Endodermal cell (in vitro differentiated cells): ENCODE measurements at regions not wholly inside any gene's neighbourhood (a gene's known extent, or its start where the extent isn't known, plus 50 kb on each side); places are given as distances from the start of the nearest gene placed in this dataset.

Source experiments
- DNase-seq: peaks from one replicate; pipeline ENCODE4 v3.0.0-alpha.2; 2017
- H3K27ac ChIP-seq: 2 replicates; pipeline ENCODE4 v1.5.1; 2013; ENCODE audit warnings: mild to moderate bottlenecking, low read depth, low read length, moderate library complexity
- H3K27me3 ChIP-seq: 2 replicates; pipeline ENCODE4 v1.6.1; 2013; ENCODE audit warnings: mild to moderate bottlenecking, low read length, moderate library complexity; ENCODE audit not compliant: insufficient read depth, control insufficient read depth, poor library complexity, severe bottlenecking
- H3K36me3 ChIP-seq: 2 replicates; pipeline ENCODE4 v1.7.0; 2013; ENCODE audit warnings: mild to moderate bottlenecking, low read length, moderate library complexity; ENCODE audit not compliant: control insufficient read depth, insufficient read depth
- H3K4me1 ChIP-seq: one replicate; pipeline ENCODE4 v1.7.0; 2013; ENCODE audit warnings: low read length; ENCODE audit not compliant: control insufficient read depth, insufficient read depth
- H3K4me3 ChIP-seq: 2 replicates; pipeline ENCODE4 v1.5.1; 2013; ENCODE audit warnings: mild to moderate bottlenecking, low read length, moderate library complexity
- H3K9ac ChIP-seq: 2 replicates; pipeline ENCODE4 v1.6.1; 2013; ENCODE audit warnings: mild to moderate bottlenecking, low read length, moderate library complexity; ENCODE audit not compliant: poor library complexity, severe bottlenecking; ENCODE audit errors: extremely low read depth
- H3K9me3 ChIP-seq: 2 replicates; pipeline ENCODE4 v1.6.1; 2013; ENCODE audit warnings: mild to moderate bottlenecking, low read length, moderate library complexity; ENCODE audit not compliant: control insufficient read depth
- H3K27ac Mint-ChIP-seq: 2 replicates; pipeline ENCODE4 v1.8.0; 2020; ENCODE audit warnings: mixed read lengths
- H3K27me3 Mint-ChIP-seq: 2 replicates; pipeline ENCODE4 v1.8.0; 2021; ENCODE audit warnings: mild to moderate bottlenecking, mixed read lengths; ENCODE audit not compliant: insufficient read depth
- H3K36me3 Mint-ChIP-seq: 2 replicates; pipeline ENCODE4 v1.8.0; 2020; ENCODE audit warnings: low read depth, mixed read lengths
- H3K4me1 Mint-ChIP-seq: 2 replicates; pipeline ENCODE4 v1.8.0; 2020; ENCODE audit warnings: mixed read lengths
- H3K4me3 Mint-ChIP-seq: 2 replicates; pipeline ENCODE4 v1.8.0; 2020; ENCODE audit warnings: mild to moderate bottlenecking, moderate library complexity, mixed read lengths
- H3K9me3 Mint-ChIP-seq: 2 replicates; pipeline ENCODE4 v1.8.0; 2020; ENCODE audit warnings: mild to moderate bottlenecking, mixed read lengths
- WGBS, 2 experiments: methylation state at CpG; one replicate each; pipeline versions ENCODE4 v1.1.5 to v1.1.7; 2013; ENCODE audit warnings: missing lambda C conversion rate in 2 of 2, mixed read lengths in 1 of 2; ENCODE audit not compliant: insufficient coverage in 1 of 2, insufficient read length in 1 of 2; 5-methylcytosine and 5-hydroxymethylcytosine counted together
- TF ChIP-seq, protein P1 (sequence below): fragments of 200-600 bp; sonication (generic); conservative IDR thresholded peaks from 2 replicates; pipeline ENCODE4 v1.5.0; 2021; ENCODE audit warnings: antibody characterized with exemption, mild to moderate bottlenecking

DNA sequence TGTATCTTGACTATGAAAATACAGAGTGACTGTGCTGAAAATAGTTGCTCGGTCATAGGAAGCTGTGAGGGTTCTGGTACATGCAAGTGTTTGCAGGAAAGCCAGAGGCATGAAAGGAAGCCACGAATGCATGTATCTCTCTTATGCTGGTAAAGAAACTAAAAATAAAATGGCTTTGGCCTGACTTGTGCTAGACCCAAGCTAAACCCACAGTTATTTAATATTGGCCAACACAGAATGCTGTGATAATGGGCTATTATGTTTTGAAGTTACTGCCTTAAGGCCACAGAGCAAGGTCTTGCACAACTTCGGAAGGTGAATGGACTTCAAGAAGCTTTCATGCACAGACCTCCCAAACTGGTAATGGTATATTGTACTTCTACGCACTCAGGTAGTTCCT is 518.2 kb upstream of the HTR2A start:
- 91 to 100% methylated on average over 3 to 4 of the region's 4 CpGs for WGBS, 2 experiments
- H3K27ac Mint-ChIP-seq = no peak overlapping the region

DNA sequence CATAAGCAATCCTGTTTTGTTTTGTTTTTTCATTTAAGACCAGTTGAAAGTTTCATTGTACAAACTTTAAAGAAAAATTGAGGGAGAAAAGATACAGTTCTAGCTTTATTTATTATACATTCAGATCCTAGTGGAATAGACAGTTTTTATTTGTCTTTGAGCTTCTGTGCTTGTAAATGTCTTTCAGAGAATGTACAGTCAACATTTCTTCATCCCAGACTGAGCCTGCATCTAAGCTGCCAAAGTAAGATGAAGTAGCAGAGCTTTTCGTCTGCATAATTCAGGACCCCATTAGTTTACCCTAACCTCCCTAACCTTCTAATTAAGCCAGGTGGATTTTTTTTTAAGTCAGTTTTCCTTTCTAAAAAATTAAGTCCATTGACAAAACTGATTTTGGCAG is 516.7 kb upstream of the HTR2A start:
- Histone ChIP-seq H3K9ac (no peak overlapping the region), H3K4me1 (no peaks in the 10 kb centered on the region), H3K4me3 (no peak overlapping the region), H3K36me3 (no peaks in the 10 kb centered on the region), H3K27ac (no peak overlapping the region), H3K27me3 (no peaks in the 10 kb centered on the region), H3K9me3 (no peaks in the 10 kb centered on the region)
- TF ChIP-seq, protein P1, sequence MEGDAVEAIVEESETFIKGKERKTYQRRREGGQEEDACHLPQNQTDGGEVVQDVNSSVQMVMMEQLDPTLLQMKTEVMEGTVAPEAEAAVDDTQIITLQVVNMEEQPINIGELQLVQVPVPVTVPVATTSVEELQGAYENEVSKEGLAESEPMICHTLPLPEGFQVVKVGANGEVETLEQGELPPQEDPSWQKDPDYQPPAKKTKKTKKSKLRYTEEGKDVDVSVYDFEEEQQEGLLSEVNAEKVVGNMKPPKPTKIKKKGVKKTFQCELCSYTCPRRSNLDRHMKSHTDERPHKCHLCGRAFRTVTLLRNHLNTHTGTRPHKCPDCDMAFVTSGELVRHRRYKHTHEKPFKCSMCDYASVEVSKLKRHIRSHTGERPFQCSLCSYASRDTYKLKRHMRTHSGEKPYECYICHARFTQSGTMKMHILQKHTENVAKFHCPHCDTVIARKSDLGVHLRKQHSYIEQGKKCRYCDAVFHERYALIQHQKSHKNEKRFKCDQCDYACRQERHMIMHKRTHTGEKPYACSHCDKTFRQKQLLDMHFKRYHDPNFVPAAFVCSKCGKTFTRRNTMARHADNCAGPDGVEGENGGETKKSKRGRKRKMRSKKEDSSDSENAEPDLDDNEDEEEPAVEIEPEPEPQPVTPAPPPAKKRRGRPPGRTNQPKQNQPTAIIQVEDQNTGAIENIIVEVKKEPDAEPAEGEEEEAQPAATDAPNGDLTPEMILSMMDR = no peak
- H3K27ac Mint-ChIP-seq = no peak overlapping the region
- H3K27me3 Mint-ChIP-seq = no peaks in the 10 kb centered on the region
- no peaks in the 10 kb centered on the region for H3K36me3 Mint-ChIP-seq
- no peak for DNase-seq
- no peaks in the 10 kb centered on the region for H3K9me3 Mint-ChIP-seq
- H3K4me3 Mint-ChIP-seq = no peak overlapping the region
- 94% methylated on average over 1 of the region's 1 CpG; no CpG with 5 or more reads in 1 of the 2 experiments for WGBS, 2 experiments
- H3K4me1 Mint-ChIP-seq = peaks cover 20% of the 10 kb centered on the region

More for the DNA sequence above, 518.2 kb upstream of the HTR2A start:
- Histone ChIP-seq H3K27me3 (no peaks in the 10 kb centered on the region), H3K4me3 (no peak overlapping the region), H3K4me1 (no peaks in the 10 kb centered on the region), H3K27ac (no peak overlapping the region), H3K9me3 (no peaks in the 10 kb centered on the region), H3K36me3 (no peaks in the 10 kb centered on the region), H3K9ac (no peak overlapping the region)
- DNase-seq = no peak
- no peak overlapping the region for H3K4me3 Mint-ChIP-seq
- H3K4me1 Mint-ChIP-seq = peaks cover 19% of the 10 kb centered on the region
- no peaks in the 10 kb centered on the region for H3K36me3 Mint-ChIP-seq
- H3K27me3 Mint-ChIP-seq = no peaks in the 10 kb centered on the region
- TF ChIP-seq, protein P1 = no peak
- H3K9me3 Mint-ChIP-seq = no peaks in the 10 kb centered on the region

DNA sequence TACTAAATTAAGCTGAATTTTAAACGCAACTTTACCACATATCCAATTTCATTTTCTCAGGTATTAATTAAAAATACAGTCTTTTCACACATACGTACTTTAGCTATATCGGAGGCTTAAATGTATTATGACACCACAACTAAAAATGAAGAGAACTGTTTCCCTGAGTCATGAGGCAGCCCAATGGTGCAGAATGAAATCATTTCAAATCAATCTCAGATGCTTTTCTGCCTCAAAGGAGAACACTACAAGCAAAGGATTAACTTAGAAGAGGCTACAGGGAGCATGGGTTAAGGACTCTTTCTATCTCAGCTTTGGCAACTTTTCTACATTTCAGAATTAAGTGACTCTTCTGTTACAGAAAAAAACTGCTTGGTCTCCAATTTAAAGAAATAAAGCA is 516.3 kb upstream of the HTR2A start:
- H3K9me3 ChIP-seq = no peaks in the 10 kb centered on the region
- H3K36me3 ChIP-seq = no peaks in the 10 kb centered on the region
- no peak overlapping the region for H3K4me3 ChIP-seq
- H3K4me1 Mint-ChIP-seq = peaks cover 20% of the 10 kb centered on the region
- H3K9me3 Mint-ChIP-seq = no peaks in the 10 kb centered on the region
- WGBS, 2 experiments = 91% methylated on average over 3 of the region's 3 CpGs; no CpG with 5 or more reads in 1 of the 2 experiments
- H3K4me3 Mint-ChIP-seq = no peak overlapping the region
- no peak for DNase-seq
- H3K4me1 ChIP-seq = no peaks in the 10 kb centered on the region
- H3K27me3 Mint-ChIP-seq = no peaks in the 10 kb centered on the region
- H3K27ac Mint-ChIP-seq = no peak overlapping the region
- TF ChIP-seq, protein P1 = no peak
- H3K9ac ChIP-seq = no peak overlapping the region
- no peaks in the 10 kb centered on the region for H3K36me3 Mint-ChIP-seq
- H3K27me3 ChIP-seq = no peaks in the 10 kb centered on the region
- H3K27ac ChIP-seq = no peak overlapping the region
